Effector memory CD8-positive, alpha-beta T cell (primary cell): ENCODE measurements at regions not wholly inside any gene's neighbourhood (a gene's known extent, or its start where the extent isn't known, plus 50 kb on each side); places are given as distances from the start of the nearest gene placed in this dataset.
"Not testable (repeated sequence)": the region's sequence is repeated elsewhere in the genome, so short reads cannot be mapped to it uniquely, and the experiment has no call there.

ENCODE experiments used
- ATAC-seq: fragments of 150-1000 bp; cut with Tn5 transposase; replicated peaks from 2 replicates; pipeline ENCODE4 v1.10.0; 2021; ENCODE audit warnings: mild to moderate bottlenecking, moderate library complexity
- DNase-seq, 3 experiments: peaks; one replicate each; pipeline ENCODE4 v3.0.0; 2021
- H3K27ac Mint-ChIP-seq, 2 donors: one replicate each; pipeline ENCODE4 v1.8.0; 2022; ENCODE audit warnings: mild to moderate bottlenecking in 2 of 2, mixed read lengths in 2 of 2, moderate library complexity in 2 of 2
- H3K27me3 Mint-ChIP-seq, 2 donors: one replicate each; pipeline ENCODE4 v1.8.0; 2022; ENCODE audit warnings: mixed read lengths in 2 of 2
- H3K36me3 Mint-ChIP-seq: one replicate; pipeline ENCODE4 v1.8.0; 2022; ENCODE audit warnings: mild to moderate bottlenecking, moderate library complexity, mixed read lengths; ENCODE audit not compliant: insufficient read depth
- H3K4me1 Mint-ChIP-seq, 2 donors: one replicate each; pipeline ENCODE4 v1.8.0; 2022; ENCODE audit warnings: low read depth in 2 of 2, mixed read lengths in 2 of 2
- H3K4me3 Mint-ChIP-seq, 2 donors: one replicate each; pipeline ENCODE4 v1.8.0; 2022; ENCODE audit warnings: mild to moderate bottlenecking in 2 of 2, mixed read lengths in 2 of 2, moderate library complexity in 2 of 2
- H3K9me3 Mint-ChIP-seq, 2 donors: one replicate each; pipeline ENCODE4 v1.8.0; 2022; ENCODE audit warnings: mixed read lengths in 2 of 2

- H3K4me1 Mint-ChIP-seq = peaks cover 0 to 2% of the 10 kb centered on the region in 2 donors
- peaks cover 15 to 58% of the 10 kb centered on the region in 2 donors for H3K27me3 Mint-ChIP-seq
- DNase-seq (no peak), ATAC-seq (no peak)
- no peaks in the 10 kb centered on the region for H3K9me3 Mint-ChIP-seq
- no peak overlapping the region for H3K27ac Mint-ChIP-seq
- no peak overlapping the region for H3K4me3 Mint-ChIP-seq
- H3K36me3 Mint-ChIP-seq = no peaks in the 10 kb centered on the region
These were observed 67.1 kb upstream of the SH3GL3 start for GRCh38 chr15:83380059-83380458.

DNA sequence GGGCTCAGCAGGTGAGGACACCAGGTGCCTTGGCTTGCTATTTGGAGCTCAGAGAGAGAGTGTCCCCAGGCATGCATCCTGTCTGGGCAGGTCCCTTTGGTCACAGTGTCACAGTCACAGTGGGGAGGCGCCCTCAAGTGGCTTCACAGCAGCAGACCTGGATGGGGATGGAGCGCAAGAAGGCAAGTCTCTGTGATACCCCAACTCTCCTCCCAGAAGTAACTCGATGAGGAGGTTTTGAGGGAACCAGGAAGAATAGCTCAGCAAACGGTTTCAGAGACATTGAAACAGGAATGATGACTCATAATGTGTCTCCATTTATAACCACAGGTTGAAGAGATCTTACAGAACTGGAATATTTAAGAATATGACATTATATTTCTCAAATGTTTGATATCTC is 66.5 kb upstream of the SH3GL3 start:
- H3K4me3 Mint-ChIP-seq = no peak overlapping the region

DNA sequence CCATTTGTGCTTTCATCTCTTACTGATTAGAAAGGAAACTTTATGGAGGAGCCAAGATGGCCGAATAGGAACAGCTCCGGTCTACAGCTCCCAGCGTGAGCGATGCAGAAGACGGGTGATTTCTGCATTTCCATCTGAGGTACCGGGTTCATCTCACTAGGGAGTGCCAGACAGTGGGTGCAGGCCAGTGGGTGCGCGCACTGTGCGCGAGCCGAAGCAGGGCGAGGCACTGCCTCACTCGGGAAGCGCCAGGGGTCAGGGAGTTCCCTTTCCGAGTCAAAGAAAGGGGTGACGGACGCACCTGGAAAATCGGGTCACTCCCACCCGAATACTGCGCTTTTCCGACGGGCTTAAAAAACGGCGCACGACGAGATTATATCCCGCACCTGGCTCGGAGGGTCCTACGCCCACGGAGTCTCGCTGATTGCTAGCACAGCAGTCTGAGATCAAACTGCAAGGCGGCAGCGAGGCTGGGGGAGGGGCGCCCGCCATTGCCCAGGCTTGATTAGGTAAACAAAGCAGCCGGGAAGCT is 63.5 kb upstream of the SH3GL3 start:
- not testable (repeated sequence) for ATAC-seq, H3K9me3 Mint-ChIP-seq, H3K36me3 Mint-ChIP-seq, DNase-seq, H3K4me3 Mint-ChIP-seq, H3K4me1 Mint-ChIP-seq, H3K27ac Mint-ChIP-seq
- peaks cover 0 to 22% of the 10 kb centered on the region in 2 donors for H3K27me3 Mint-ChIP-seq

More for the DNA sequence above, 66.5 kb upstream of the SH3GL3 start:
- H3K9me3 Mint-ChIP-seq = no peaks in the 10 kb centered on the region
- H3K4me1 Mint-ChIP-seq = peaks cover 0 to 2% of the 10 kb centered on the region in 2 donors
- ATAC-seq (no peak), DNase-seq (no peak)
- peaks cover 15 to 52% of the 10 kb centered on the region in 2 donors for H3K27me3 Mint-ChIP-seq
- H3K36me3 Mint-ChIP-seq = no peaks in the 10 kb centered on the region
- H3K27ac Mint-ChIP-seq = no peak overlapping the region

DNA sequence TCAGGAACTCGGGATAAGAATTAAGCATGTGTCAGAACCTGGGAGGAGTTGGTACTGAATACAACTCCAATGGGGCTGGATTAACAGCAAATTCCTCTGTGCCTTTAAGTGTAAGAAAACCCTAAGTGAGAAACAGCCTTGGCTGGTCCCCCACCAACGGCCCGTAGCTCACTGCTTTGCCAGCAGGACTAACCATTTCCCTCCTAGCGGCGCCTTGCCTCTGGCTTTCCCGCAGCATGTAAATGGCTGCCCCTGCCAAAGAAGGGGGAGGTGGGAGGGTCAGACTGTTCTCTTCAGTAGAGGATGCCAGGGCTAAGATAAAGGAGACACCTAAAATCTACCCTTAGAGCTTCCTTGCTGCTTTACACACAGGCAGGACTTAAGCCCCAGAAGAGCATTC is 51.0 kb upstream of the SH3GL3 start:
- DNase-seq (no peak), ATAC-seq (no peak)
- peaks cover 21 to 31% of the 10 kb centered on the region in 2 donors for H3K27me3 Mint-ChIP-seq
- no peak overlapping the region for H3K27ac Mint-ChIP-seq
- no peak overlapping the region for H3K4me3 Mint-ChIP-seq
- H3K9me3 Mint-ChIP-seq = no peaks in the 10 kb centered on the region
- no peaks in the 10 kb centered on the region for H3K4me1 Mint-ChIP-seq
- no peaks in the 10 kb centered on the region for H3K36me3 Mint-ChIP-seq
